ENCODE measurements at regions not wholly inside any gene's neighbourhood (a gene's known extent, or its start where the extent isn't known, plus 50 kb on each side); places are given as distances from the start of the nearest gene placed in this dataset.

- TF ChIP-seq POLR2AphosphoS5 (IDR thresholded peaks at IDR 0.05; ENCODE audit: borderline replicate concordance, low read depth, low read length) = no peak
- TF ChIP-seq FOXP2 (optimal IDR thresholded peaks at IDR 0.05; ENCODE audit: control extremely low read depth, extremely low read length, insufficient read depth) = no peak
- TF ChIP-seq EZH2 (IDR thresholded peaks at IDR 0.05) = no peak
- peak overlapping the region; percentile 13 for H3K9ac ChIP-seq (ENCODE audit: insufficient read length)
- peak overlapping the region; percentile 100 for H3K27ac ChIP-seq
- H3K36me3 ChIP-seq (ENCODE audit: insufficient read depth, low read length) = no peaks in the 10 kb centered on the region
- 0 out of 2 replicates have a peak, but pooled peaks cover 4% of the 10 kb centered on the region for H3K9me3 ChIP-seq (ENCODE audit: low read depth, low read length)
- H3K4me3 ChIP-seq = no peak overlapping the region
- no peak for DNase-seq (ENCODE audit: low read depth, low spot score)
These were observed 141.8 kb downstream of the C9orf50 start for GRCh38 chr9:129478961-129479630.

GRCh38 chr9:129478461-129478860, 142.4 kb downstream of the C9orf50 start:
- H3K27ac ChIP-seq = no peak overlapping the region
- 0 out of 2 replicates have a peak, but pooled peaks cover 4% of the 10 kb centered on the region for H3K9me3 ChIP-seq (ENCODE audit: low read depth, low read length)
- H3K36me3 ChIP-seq (ENCODE audit: insufficient read depth, low read length) = no peaks in the 10 kb centered on the region
- TF ChIP-seq POLR2AphosphoS5 (IDR thresholded peaks at IDR 0.05; ENCODE audit: borderline replicate concordance, low read depth, low read length) = no peak
- TF ChIP-seq FOXP2 (optimal IDR thresholded peaks at IDR 0.05; ENCODE audit: control extremely low read depth, extremely low read length, insufficient read depth) = no peak
- TF ChIP-seq EZH2 (IDR thresholded peaks at IDR 0.05) = no peak
- DNase-seq (ENCODE audit: low read depth, low spot score) = no peak
- H3K9ac ChIP-seq (ENCODE audit: insufficient read length) = no peak overlapping the region
- H3K4me3 ChIP-seq = no peak overlapping the region

GRCh38 chr9:129476821-129477611, 143.9 kb downstream of the C9orf50 start:
- Histone ChIP-seq H3K9me3 (ENCODE audit: low read depth, low read length) (0 out of 2 replicates have a peak, but pooled peaks cover 4% of the 10 kb centered on the region), H3K27ac (peak overlapping the region; percentile 46; the same call in 1 of the 2 replicates), H3K9ac (ENCODE audit: insufficient read length) (no peak overlapping the region), H3K4me3 (no peak overlapping the region), H3K36me3 (ENCODE audit: insufficient read depth, low read length) (no peaks in the 10 kb centered on the region)
- DNase-seq (ENCODE audit: low read depth, low spot score) = no peak
- TF ChIP-seq POLR2AphosphoS5 (IDR thresholded peaks at IDR 0.05; ENCODE audit: borderline replicate concordance, low read depth, low read length) (no peak), FOXP2 (optimal IDR thresholded peaks at IDR 0.05; ENCODE audit: control extremely low read depth, extremely low read length, insufficient read depth) (no peak), EZH2 (IDR thresholded peaks at IDR 0.05) (no peak)

GRCh38 chr9:129474740-129475404, 146.0 kb downstream of the C9orf50 start:
- Histone ChIP-seq H3K27ac (no peak overlapping the region), H3K36me3 (ENCODE audit: insufficient read depth, low read length) (no peaks in the 10 kb centered on the region), H3K9ac (ENCODE audit: insufficient read length) (no peak overlapping the region), H3K9me3 (ENCODE audit: low read depth, low read length) (0 out of 2 replicates have a peak, but pooled peaks cover 4% of the 10 kb centered on the region), H3K4me3 (no peak overlapping the region)
- no peak for DNase-seq (ENCODE audit: low read depth, low spot score)
- TF ChIP-seq POLR2AphosphoS5 (IDR thresholded peaks at IDR 0.05; ENCODE audit: borderline replicate concordance, low read depth, low read length) (no peak), FOXP2 (optimal IDR thresholded peaks at IDR 0.05; ENCODE audit: control extremely low read depth, extremely low read length, insufficient read depth) (no peak), EZH2 (IDR thresholded peaks at IDR 0.05) (no peak)

- H3K9ac ChIP-seq (ENCODE audit: insufficient read length) = no peak overlapping the region
- DNase-seq (ENCODE audit: low read depth, low spot score) = no peak
- TF ChIP-seq FOXP2 (optimal IDR thresholded peaks at IDR 0.05; ENCODE audit: control extremely low read depth, extremely low read length, insufficient read depth) (no peak), POLR2AphosphoS5 (IDR thresholded peaks at IDR 0.05; ENCODE audit: borderline replicate concordance, low read depth, low read length) (no peak), EZH2 (IDR thresholded peaks at IDR 0.05) (no peak)
These were observed 147.2 kb downstream of the C9orf50 start for GRCh38 chr9:129473523-129474244.

GRCh38 chr9:129472651-129473102, 148.2 kb downstream of the C9orf50 start:
- no peak overlapping the region for H3K4me3 ChIP-seq
- H3K36me3 ChIP-seq (ENCODE audit: insufficient read depth, low read length) = no peaks in the 10 kb centered on the region
- H3K9me3 ChIP-seq (ENCODE audit: low read depth, low read length) = 0 out of 2 replicates have a peak, but pooled peaks cover 4% of the 10 kb centered on the region
- TF ChIP-seq EZH2 (IDR thresholded peaks at IDR 0.05) (no peak), POLR2AphosphoS5 (IDR thresholded peaks at IDR 0.05; ENCODE audit: borderline replicate concordance, low read depth, low read length) (no peak), FOXP2 (optimal IDR thresholded peaks at IDR 0.05; ENCODE audit: control extremely low read depth, extremely low read length, insufficient read depth) (no peak)
- DNase-seq (ENCODE audit: low read depth, low spot score) = no peak
- H3K9ac ChIP-seq (ENCODE audit: insufficient read length) = no peak overlapping the region
- no peak overlapping the region for H3K27ac ChIP-seq

More at GRCh38 chr9:129473523-129474244, 147.2 kb downstream of the C9orf50 start:
- no peak overlapping the region for H3K4me3 ChIP-seq
- H3K36me3 ChIP-seq (ENCODE audit: insufficient read depth, low read length) = no peaks in the 10 kb centered on the region
- 0 out of 2 replicates have a peak, but pooled peaks cover 4% of the 10 kb centered on the region for H3K9me3 ChIP-seq (ENCODE audit: low read depth, low read length)
- H3K27ac ChIP-seq = no peak overlapping the region

- Histone ChIP-seq H3K27ac (no peak overlapping the region), H3K9ac (ENCODE audit: insufficient read length) (no peak overlapping the region), H3K9me3 (ENCODE audit: low read depth, low read length) (0 out of 2 replicates have a peak, but pooled peaks cover 4% of the 10 kb centered on the region), H3K36me3 (ENCODE audit: insufficient read depth, low read length) (no peaks in the 10 kb centered on the region), H3K4me3 (no peak overlapping the region)
- no peak for DNase-seq (ENCODE audit: low read depth, low spot score)
- no peak for TF ChIP-seq POLR2AphosphoS5 (IDR thresholded peaks at IDR 0.05; ENCODE audit: borderline replicate concordance, low read depth, low read length)
- no peak for TF ChIP-seq EZH2 (IDR thresholded peaks at IDR 0.05)
- TF ChIP-seq FOXP2 (optimal IDR thresholded peaks at IDR 0.05; ENCODE audit: control extremely low read depth, extremely low read length, insufficient read depth) = no peak
These were observed 149.5 kb downstream of the C9orf50 start for GRCh38 chr9:129471201-129472019.
